ENCODE measurements at regions not wholly inside any gene's neighbourhood (a gene's known extent, or its start where the extent isn't known, plus 50 kb on each side); places are given as distances from the start of the nearest gene placed in this dataset.

- TF ChIP-seq CTCF (IDR thresholded peaks at IDR 0.05) (no peak), POLR2A (IDR thresholded peaks at IDR 0.05) (no peak)
Observed at GRCh38 chr21:25199944-25200343, 407.3 kb downstream of the MRPL39 start.

Measured in body of pancreas (tissue), 4 donors.